HG03378 (cell line): ENCODE measurements at regions not wholly inside any gene's neighbourhood (a gene's known extent, or its start where the extent isn't known, plus 50 kb on each side); places are given as distances from the start of the nearest gene placed in this dataset.
"Not testable (repeated sequence)": the region's sequence is repeated elsewhere in the genome, so short reads cannot be mapped to it uniquely, and the experiment has no call there.

ENCODE experiments used
- ATAC-seq: cut with Tn5 transposase; IDR thresholded peaks from one replicate; pipeline ENCODE4 v1.9.1; 2021; ENCODE audit warnings: mild to moderate bottlenecking, moderate library complexity; ENCODE audit not compliant: unreplicated experiment

DNA sequence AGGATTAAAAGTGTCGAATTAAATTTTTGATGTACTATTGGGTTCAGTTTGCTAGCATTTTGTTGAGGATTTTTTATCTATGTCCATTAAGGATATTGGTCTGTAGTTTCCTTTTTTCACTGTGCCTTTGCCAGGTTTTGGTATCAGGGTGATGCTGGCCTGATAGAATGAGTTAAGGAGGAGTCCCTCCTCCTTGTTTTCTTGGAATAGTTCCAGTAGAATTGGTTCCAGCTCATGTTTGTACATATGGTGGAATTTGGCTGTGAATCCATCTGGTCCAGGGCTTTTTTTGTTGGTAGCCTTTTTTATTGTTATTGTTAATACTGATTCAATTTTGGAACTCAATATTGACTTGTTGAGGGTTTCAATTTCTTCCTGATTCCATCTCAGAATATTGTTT, 141.8 kb downstream of the SIM1 start:
- no peak for ATAC-seq

GRCh38 chr6:100320686-100321085, 144.0 kb downstream of the SIM1 start:
- no peak for ATAC-seq

GRCh38 chr6:100317031-100317430, 147.7 kb downstream of the SIM1 start:
- ATAC-seq: no peak

- ATAC-seq: no peak
Observed at GRCh38 chr6:100314186-100314585, 150.5 kb downstream of the SIM1 start.

DNA sequence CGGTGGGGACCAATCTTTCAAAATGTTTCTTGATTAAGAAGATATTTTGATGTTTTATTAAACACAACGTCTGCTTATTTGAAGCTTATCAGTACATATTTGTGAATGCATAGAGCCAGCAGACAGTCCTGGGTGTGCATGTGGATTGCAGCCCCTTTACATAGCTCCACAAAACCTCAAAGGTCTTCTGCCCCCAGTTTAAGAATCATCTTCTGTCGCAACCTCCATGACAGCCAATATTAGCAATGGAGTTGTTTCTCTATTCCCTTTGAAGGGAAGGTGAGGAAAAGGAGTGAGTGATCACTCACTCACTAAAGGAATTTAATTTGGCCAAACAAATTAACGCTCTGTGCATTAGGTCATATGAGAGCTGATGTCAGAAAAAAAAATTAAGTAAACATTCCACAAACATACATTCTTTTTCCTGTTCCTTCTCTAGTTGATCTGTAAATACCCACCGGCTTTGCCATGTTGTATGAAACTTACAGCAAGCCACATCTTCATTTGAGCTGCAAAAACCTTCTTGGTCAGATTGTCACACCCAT, 152.9 kb downstream of the SIM1 start:
- ATAC-seq: no peak

DNA sequence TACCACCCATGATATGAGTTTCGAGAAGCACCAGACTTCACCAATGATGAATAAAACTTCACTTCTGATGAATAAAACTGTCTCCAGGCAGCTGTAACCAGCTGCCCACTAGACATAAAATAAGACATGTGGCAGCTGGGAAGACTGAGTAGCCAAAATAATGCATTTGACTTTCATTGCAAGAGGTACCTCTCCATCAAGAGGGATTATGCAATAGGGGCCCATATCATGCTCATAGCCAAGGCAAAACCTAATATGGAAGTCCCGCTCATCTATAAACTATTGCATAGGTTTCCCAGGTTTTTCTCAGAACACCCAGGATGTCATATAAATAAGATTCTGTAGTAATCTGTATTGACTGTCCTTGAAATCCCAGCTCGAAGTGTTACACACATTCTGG, 155.5 kb downstream of the SIM1 start:
- no peak for ATAC-seq

DNA sequence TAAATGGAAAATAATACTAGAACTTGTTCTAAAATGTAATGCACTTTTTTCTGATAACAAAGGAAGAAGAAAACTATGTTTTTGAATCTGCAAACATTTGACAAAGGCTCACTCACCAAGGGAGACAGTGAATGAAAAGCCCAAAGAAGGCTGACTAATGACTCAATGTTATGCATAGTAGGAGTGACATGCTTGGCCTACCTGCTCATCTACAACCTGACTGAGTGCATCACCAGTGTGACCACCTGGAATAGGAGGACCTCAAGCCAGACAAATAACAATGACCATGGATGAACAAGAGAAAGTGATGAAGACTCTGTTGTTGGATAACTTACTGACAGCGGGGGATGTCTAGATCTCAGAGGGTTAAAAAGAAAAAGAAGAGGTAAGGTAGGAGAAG, 157.2 kb downstream of the SIM1 start:
- no peak for ATAC-seq

DNA sequence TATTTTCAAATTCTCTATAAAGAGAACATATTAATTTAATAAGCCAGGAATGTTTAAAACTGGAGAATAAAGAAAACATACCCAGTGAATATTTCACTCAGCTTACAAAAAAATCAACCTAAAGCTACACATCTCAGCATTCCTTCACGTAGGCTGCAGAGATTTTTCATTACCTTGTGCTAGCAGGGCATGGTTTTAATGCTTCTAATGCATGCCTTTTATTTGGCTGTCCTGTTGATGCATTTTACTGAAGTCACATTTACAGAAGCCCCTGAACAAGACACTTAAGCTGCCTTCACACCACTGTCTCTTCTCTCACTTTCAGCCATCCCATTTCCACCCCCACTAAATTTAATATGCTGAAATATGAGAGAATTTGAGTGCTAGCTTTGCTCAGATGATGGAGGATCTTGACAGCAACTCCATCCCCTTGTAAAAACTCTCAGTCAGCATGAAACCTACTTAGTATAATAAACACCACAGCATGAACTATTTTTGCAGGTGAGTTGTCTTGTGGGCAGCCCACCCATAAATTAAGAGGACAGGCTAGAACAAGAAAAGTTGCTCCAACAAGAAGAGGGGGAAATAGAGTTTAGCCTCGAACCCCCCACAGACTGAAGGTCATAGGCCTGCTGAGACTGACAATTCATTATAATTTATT, 159.4 kb downstream of the SIM1 start:
- ATAC-seq: no peak

- no peak for ATAC-seq
Observed at GRCh38 chr6:100304575-100304974, 160.1 kb downstream of the SIM1 start.

- ATAC-seq: no peak
Observed at GRCh38 chr6:100301731-100302130, 163.0 kb downstream of the SIM1 start.

GRCh38 chr6:100300221-100300736, 164.4 kb downstream of the SIM1 start:
- no peak for ATAC-seq

DNA sequence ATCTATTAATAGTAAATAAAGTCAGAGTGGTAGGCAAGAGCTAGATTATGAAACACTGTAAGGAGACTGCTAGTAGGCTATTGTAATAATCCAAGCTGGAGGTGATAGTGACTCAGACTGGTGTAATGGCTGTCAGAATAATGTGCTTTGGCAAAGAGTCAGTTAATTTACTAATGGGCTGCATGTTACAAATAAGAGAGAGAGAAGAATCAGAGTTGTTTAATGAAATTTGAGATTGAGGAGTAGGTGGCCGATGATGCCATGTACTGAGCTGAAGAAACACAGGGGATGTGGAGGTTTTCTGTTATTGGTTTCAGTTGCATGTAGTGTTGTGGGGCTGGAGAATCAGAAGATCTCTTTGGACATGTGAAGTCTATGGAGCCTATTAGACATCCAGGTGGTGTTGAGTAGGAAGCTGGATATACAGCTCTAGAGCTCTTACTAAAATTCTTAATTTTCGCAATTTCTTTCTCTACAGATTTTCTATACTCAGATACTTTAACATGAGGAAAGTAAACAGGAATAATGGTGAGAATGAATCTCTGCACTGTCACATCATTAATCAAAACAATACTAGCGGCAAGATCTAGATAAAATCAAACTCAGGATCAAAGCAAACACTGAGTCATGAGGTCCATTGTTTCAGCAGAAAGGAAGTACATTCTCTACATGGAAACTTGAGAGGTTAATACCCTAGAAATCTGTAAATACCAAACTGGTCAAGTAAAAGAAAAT, 167.7 kb downstream of the SIM1 start:
- ATAC-seq: no peak

GRCh38 chr6:100295172-100295571, 169.5 kb downstream of the SIM1 start:
- not testable (repeated sequence) for ATAC-seq

- no peak for ATAC-seq
Observed at GRCh38 chr6:100289285-100289684, 175.4 kb downstream of the SIM1 start.

GRCh38 chr6:100288311-100288710, 176.4 kb downstream of the SIM1 start:
- no peak for ATAC-seq

DNA sequence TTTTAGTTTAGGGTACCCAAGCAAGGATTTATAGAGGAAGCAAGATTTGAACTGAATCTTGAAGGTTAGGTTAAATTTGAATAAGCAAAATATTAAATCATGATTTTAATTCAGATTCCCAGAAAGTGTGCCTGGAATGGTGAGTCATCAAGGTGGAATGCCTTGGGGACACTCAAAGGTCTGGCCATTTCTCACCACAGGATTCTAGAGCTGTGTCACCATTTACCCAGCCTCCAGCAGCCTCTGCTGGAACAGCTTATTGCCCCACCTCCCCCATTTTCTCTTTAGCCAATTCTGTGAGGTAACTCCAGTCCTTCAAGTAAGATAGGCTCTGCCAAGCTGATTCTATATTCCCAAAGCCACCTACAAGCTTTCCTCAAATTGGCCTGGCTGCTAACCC, 181.4 kb downstream of the SIM1 start:
- ATAC-seq: no peak

DNA sequence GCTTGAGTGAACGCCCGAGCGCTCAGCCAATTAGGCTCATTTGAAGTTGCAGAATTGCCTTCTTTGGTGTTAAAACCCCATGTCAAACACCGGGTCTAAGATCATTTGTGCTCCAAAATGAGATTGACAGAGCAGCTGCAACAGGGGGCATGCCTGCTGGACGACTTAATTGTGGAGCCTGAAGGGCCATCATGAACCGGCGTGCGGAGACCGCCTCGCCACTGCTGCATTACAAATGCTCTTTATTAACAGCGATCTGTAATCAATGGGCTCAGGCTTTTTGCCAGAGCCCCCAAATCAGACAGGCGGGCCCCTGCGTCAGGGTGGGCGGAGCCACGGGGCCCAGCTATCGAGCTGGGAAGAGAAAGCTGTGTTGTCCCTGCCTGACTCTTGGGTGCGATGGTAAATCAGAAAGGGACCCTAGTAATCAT, 183.2 kb downstream of the SIM1 start:
- ATAC-seq: no peak

GRCh38 chr6:100276311-100277057, 188.2 kb downstream of the SIM1 start:
- no peak for ATAC-seq

- ATAC-seq: no peak
Observed at GRCh38 chr6:100274147-100274546, 190.6 kb downstream of the SIM1 start.

- no peak for ATAC-seq
Observed at GRCh38 chr6:100271625-100272024, 193.1 kb downstream of the SIM1 start.

- ATAC-seq: no peak
Observed at GRCh38 chr6:100271202-100271601, 193.5 kb downstream of the SIM1 start.
